ACC112 (cell line): ENCODE measurements at regions not wholly inside any gene's neighbourhood (a gene's known extent, or its start where the extent isn't known, plus 50 kb on each side); places are given as distances from the start of the nearest gene placed in this dataset.

Source experiments
- H2AFZ ChIP-seq: fragments of 200-600 bp; sonication (generic); one replicate; pipeline ENCODE4 v1.6.0; 2017; ENCODE audit warnings: antibody characterized with exemption, low read length; ENCODE audit not compliant: unreplicated experiment
- H3K27ac ChIP-seq: fragments of 200-600 bp; sonication (generic); 2 replicates; pipeline ENCODE4 v1.5.1; 2014; ENCODE audit warnings: low read depth, mild to moderate bottlenecking, antibody characterized with exemption, low read length, moderate library complexity
- H3K27me3 ChIP-seq: fragments of 200-600 bp; sonication (generic); 2 replicates; pipeline ENCODE4 v1.6.1; 2014; ENCODE audit warnings: mild to moderate bottlenecking, antibody characterized with exemption, low read length, moderate library complexity, mixed read lengths; ENCODE audit not compliant: insufficient read depth
- H3K36me3 ChIP-seq: fragments of 200-600 bp; sonication (generic); 2 replicates; pipeline ENCODE4 v1.6.1; 2016; ENCODE audit warnings: mild to moderate bottlenecking, antibody characterized with exemption, low read length, moderate library complexity, mixed read lengths; ENCODE audit not compliant: insufficient read depth
- H3K4me1 ChIP-seq: fragments of 200-600 bp; sonication (generic); one replicate; pipeline ENCODE4 v1.6.1; 2016; ENCODE audit warnings: low read length, mixed read lengths; ENCODE audit not compliant: insufficient read depth, unreplicated experiment, control insufficient read depth
- H3K4me3 ChIP-seq: fragments of 200-600 bp; sonication (generic); 2 replicates; pipeline ENCODE4 v1.5.1; 2014; ENCODE audit warnings: mild to moderate bottlenecking, low read depth, low read length
- H3K79me2 ChIP-seq: fragments of 200-600 bp; sonication (generic); one replicate; pipeline ENCODE4 v1.6.0; 2016; ENCODE audit warnings: low read length; ENCODE audit not compliant: control insufficient read depth, unreplicated experiment, insufficient read depth

- Histone ChIP-seq H3K79me2 (no peaks in the 10 kb centered on the region), H3K4me1 (no peaks in the 10 kb centered on the region), H3K4me3 (no peak overlapping the region), H2AFZ (no peak overlapping the region), H3K27me3 (no peaks in the 10 kb centered on the region), H3K36me3 (no peaks in the 10 kb centered on the region), H3K27ac (no peak overlapping the region)
Observed at GRCh38 chr14:26137161-26137560, 460.7 kb downstream of the NOVA1 start.

DNA sequence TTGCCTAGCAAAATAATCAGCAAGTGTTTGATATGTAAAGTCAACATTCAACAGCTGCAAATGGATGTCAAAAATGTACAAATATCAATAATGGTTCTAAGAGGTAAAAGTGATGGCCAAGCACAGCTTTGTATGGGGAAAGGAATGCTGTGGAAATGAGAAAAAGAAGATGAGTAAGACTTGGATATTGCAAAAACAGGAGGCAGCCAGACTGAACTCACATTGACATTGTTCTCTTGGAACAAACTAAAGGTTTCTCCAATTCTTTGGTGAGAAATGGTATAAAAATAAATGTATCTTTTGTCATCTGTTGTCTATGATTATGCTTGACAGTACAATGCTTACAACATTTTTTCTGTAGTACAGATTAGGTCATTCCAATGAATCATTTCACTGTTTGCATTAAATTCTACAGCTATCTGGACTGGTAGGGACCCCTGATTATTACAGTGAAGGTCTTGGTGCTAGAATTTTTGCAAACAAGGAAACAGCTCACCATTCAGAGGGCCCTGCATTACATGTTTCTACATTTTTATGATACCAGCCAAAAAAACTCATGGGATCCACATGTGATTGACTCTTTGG, 465.7 kb downstream of the NOVA1 start:
- no peak overlapping the region for H2AFZ ChIP-seq
- H3K36me3 ChIP-seq, result no peaks in the 10 kb centered on the region
- no peaks in the 10 kb centered on the region for H3K27me3 ChIP-seq
- H3K4me1 ChIP-seq, result no peaks in the 10 kb centered on the region
- no peak overlapping the region for H3K27ac ChIP-seq
- no peak overlapping the region for H3K4me3 ChIP-seq
- H3K79me2 ChIP-seq, result no peaks in the 10 kb centered on the region

- H3K4me1 ChIP-seq, result no peaks in the 10 kb centered on the region
- H2AFZ ChIP-seq, result no peak overlapping the region
- no peaks in the 10 kb centered on the region for H3K36me3 ChIP-seq
- no peaks in the 10 kb centered on the region for H3K79me2 ChIP-seq
- H3K27me3 ChIP-seq, result no peaks in the 10 kb centered on the region
- no peak overlapping the region for H3K27ac ChIP-seq
- no peak overlapping the region for H3K4me3 ChIP-seq
Observed at GRCh38 chr14:26130690-26131089, 467.1 kb downstream of the NOVA1 start.

- Histone ChIP-seq H3K4me1 (no peaks in the 10 kb centered on the region), H2AFZ (no peak overlapping the region)
Observed at GRCh38 chr14:26128931-26129671, 468.7 kb downstream of the NOVA1 start.

DNA sequence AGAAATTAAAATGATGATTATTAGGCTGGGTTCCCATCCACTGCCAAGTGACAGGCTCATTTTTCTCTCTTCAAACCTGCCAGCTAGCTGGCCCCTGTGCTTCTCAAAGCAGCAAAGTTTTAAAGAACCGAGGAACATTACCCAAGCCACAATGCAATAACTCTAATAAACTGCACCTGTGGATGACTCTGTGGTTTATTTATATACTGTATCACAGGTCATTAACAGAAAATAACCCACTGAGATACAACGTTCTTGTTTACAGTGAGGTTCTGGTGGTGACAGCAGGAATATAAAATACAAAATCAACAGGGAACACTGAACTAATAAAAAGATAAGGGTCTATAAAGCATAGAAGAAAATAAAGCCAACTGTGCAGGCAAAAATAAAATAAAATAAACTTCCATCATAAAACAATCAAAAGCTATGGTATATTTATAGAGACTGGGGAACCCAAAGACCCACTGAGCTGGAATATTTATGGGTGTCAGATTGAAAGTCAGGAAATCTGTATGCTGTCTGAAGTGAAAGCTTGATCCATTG, 472.9 kb downstream of the NOVA1 start:
- H3K36me3 ChIP-seq, result no peaks in the 10 kb centered on the region
- H3K27ac ChIP-seq, result no peak overlapping the region
- H2AFZ ChIP-seq, result no peak overlapping the region
- no peaks in the 10 kb centered on the region for H3K4me1 ChIP-seq
- no peaks in the 10 kb centered on the region for H3K79me2 ChIP-seq
- H3K4me3 ChIP-seq, result no peak overlapping the region
- no peaks in the 10 kb centered on the region for H3K27me3 ChIP-seq

More at GRCh38 chr14:26128931-26129671, 468.7 kb downstream of the NOVA1 start:
- no peak overlapping the region for H3K27ac ChIP-seq
- H3K36me3 ChIP-seq, result no peaks in the 10 kb centered on the region
- no peaks in the 10 kb centered on the region for H3K79me2 ChIP-seq
- H3K4me3 ChIP-seq, result no peak overlapping the region
- H3K27me3 ChIP-seq, result no peaks in the 10 kb centered on the region

DNA sequence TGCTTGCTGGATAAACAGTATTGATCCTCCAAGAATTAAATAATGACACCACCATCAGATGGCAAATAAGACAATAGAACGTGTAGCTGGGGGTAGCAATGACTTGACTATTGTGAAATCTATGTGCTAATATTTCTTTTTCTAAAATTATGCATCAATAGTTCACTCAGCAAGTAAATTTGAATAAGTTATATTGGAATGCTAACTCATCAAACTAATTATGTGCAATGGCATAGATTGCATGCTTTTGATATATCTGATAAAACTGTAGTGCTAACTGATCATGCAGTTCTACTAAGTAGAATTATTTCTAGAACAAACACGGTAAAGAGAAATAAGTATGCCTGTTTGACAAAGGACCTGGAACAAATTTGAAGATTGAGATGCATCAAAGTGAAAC, 474.4 kb downstream of the NOVA1 start:
- no peak overlapping the region for H3K27ac ChIP-seq
- H3K36me3 ChIP-seq, result no peaks in the 10 kb centered on the region
- H3K4me1 ChIP-seq, result no peaks in the 10 kb centered on the region
- H3K79me2 ChIP-seq, result no peaks in the 10 kb centered on the region
- no peak overlapping the region for H2AFZ ChIP-seq
- H3K4me3 ChIP-seq, result no peak overlapping the region
- no peaks in the 10 kb centered on the region for H3K27me3 ChIP-seq

GRCh38 chr14:26121181-26121580, 476.7 kb downstream of the NOVA1 start:
- no peak overlapping the region for H2AFZ ChIP-seq
- H3K4me1 ChIP-seq, result no peaks in the 10 kb centered on the region
- no peak overlapping the region for H3K27ac ChIP-seq
- no peaks in the 10 kb centered on the region for H3K79me2 ChIP-seq
- no peak overlapping the region for H3K4me3 ChIP-seq
- no peaks in the 10 kb centered on the region for H3K27me3 ChIP-seq
- H3K36me3 ChIP-seq, result no peaks in the 10 kb centered on the region

GRCh38 chr14:26113911-26114640, 483.8 kb downstream of the NOVA1 start:
- H3K4me3 ChIP-seq, result no peak overlapping the region
- no peaks in the 10 kb centered on the region for H3K4me1 ChIP-seq
- no peak overlapping the region for H3K27ac ChIP-seq
- H3K27me3 ChIP-seq, result no peaks in the 10 kb centered on the region
- H3K79me2 ChIP-seq, result no peaks in the 10 kb centered on the region
- H3K36me3 ChIP-seq, result no peaks in the 10 kb centered on the region
- H2AFZ ChIP-seq, result no peak overlapping the region

GRCh38 chr14:26104717-26105116, 493.1 kb downstream of the NOVA1 start:
- Histone ChIP-seq H3K4me1 (no peaks in the 10 kb centered on the region), H3K27ac (no peak overlapping the region), H3K4me3 (no peak overlapping the region), H3K36me3 (no peaks in the 10 kb centered on the region), H3K79me2 (no peaks in the 10 kb centered on the region), H2AFZ (no peak overlapping the region), H3K27me3 (no peaks in the 10 kb centered on the region)

- no peak overlapping the region for H3K27ac ChIP-seq
Observed at GRCh38 chr14:26097852-26098251, 500.0 kb downstream of the NOVA1 start.

More at GRCh38 chr14:26097852-26098251, 500.0 kb downstream of the NOVA1 start:
- Histone ChIP-seq H3K79me2 (no peaks in the 10 kb centered on the region), H3K36me3 (no peaks in the 10 kb centered on the region), H2AFZ (no peak overlapping the region), H3K4me1 (no peaks in the 10 kb centered on the region), H3K4me3 (no peak overlapping the region), H3K27me3 (no peaks in the 10 kb centered on the region)
